ENCODE measurements at regions not wholly inside any gene's neighbourhood (a gene's known extent, or its start where the extent isn't known, plus 50 kb on each side); places are given as distances from the start of the nearest gene placed in this dataset.

DNA sequence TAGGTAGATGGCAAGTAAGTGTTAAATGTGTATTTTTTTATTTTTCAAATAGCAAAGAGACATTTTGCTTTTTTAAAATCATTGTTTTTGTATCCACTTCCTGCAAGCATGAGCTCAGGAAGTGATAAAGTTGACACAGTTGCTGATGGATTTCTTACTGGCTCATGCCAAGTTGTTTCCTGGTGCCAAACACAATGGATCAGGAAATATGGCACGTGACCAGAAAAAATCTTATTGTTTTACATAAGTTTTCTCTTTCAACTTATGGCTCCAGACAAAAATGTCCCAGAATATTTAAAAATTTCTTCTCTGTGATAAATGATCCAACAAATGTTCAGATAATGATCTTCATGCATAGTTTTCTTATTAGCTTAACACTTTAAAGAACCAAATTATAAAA is 1279.1 kb upstream of the FLRT2 start:
- intact Hi-C loops (cut with DNase I): no loop called here
- no peak overlapping the region for H3K4me3 ChIP-seq
- no peaks in the 10 kb centered on the region for H3K27me3 ChIP-seq
- no peak for DNase-seq
- H3K9me3 ChIP-seq: no peaks in the 10 kb centered on the region
- H3K36me3 ChIP-seq: no peaks in the 10 kb centered on the region
- H3K4me1 ChIP-seq: peaks cover 5% of the 10 kb centered on the region
- TF ChIP-seq, protein P1, sequence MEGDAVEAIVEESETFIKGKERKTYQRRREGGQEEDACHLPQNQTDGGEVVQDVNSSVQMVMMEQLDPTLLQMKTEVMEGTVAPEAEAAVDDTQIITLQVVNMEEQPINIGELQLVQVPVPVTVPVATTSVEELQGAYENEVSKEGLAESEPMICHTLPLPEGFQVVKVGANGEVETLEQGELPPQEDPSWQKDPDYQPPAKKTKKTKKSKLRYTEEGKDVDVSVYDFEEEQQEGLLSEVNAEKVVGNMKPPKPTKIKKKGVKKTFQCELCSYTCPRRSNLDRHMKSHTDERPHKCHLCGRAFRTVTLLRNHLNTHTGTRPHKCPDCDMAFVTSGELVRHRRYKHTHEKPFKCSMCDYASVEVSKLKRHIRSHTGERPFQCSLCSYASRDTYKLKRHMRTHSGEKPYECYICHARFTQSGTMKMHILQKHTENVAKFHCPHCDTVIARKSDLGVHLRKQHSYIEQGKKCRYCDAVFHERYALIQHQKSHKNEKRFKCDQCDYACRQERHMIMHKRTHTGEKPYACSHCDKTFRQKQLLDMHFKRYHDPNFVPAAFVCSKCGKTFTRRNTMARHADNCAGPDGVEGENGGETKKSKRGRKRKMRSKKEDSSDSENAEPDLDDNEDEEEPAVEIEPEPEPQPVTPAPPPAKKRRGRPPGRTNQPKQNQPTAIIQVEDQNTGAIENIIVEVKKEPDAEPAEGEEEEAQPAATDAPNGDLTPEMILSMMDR (IDR thresholded peaks at IDR 0.05): no peak
- H3K27ac ChIP-seq: no peak overlapping the region
- ATAC-seq: no peak

DNA sequence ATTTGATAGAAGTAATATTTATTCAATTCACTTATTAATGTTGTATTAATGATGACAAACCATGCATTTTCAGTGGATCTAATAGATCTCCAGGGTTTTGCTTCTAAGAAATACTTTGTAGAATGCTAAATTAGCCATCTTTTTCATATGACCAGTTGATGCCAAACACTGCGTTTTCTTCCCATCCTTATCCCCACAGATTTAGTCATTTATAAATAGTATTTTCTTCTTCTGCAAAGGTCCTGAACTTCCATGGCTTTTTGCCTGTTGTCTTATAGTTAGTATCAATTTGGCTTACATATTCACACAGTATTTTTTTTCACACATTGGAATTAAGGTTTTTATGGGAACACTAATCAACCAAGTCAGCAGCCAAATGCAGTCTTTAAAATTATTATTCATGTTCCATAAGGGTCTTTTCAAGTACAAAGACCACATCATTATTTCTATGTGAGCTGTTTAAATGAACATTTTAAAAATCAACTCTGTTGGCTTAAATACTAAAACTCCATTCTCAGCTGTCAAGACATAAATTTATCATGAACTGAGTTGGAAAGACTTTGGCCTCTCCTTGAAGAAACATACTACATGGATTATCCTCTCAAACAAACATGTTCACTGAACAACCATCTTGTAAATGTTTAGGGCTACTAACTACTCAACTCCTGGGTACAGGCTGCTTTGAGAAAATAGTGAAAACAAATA is 1278.4 kb upstream of the FLRT2 start:
- no peak for ATAC-seq
- H3K27me3 ChIP-seq: no peaks in the 10 kb centered on the region
- H3K9me3 ChIP-seq: no peaks in the 10 kb centered on the region
- TF ChIP-seq, protein P1 (IDR thresholded peaks at IDR 0.05): no peak
- no peak for DNase-seq
- H3K27ac ChIP-seq: no peak overlapping the region
- intact Hi-C loops (cut with DNase I): no loop called here
- no peak overlapping the region for H3K4me3 ChIP-seq
- H3K36me3 ChIP-seq: no peaks in the 10 kb centered on the region
- H3K4me1 ChIP-seq: peaks cover 5% of the 10 kb centered on the region

DNA sequence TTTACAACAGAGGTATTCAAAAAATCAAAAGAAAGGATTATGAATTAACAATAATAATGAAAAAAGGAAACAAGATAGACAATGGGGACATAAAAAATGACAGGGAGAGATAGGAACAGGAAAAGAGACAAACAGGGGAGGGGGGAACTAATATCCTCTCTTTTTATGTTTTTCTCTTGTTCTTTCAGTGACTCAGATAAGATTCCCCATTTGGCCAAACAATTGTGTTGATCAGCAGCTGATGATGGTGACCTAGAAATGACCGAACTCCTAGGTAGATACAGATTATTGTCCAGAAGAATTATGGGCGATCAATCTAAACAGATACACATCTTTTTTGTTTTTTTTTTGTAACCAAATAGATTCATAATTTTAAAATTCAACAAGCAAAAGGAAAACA is 1277.2 kb upstream of the FLRT2 start:
- intact Hi-C loops (cut with DNase I): no loop called here
- Histone ChIP-seq H3K4me1 (peaks cover 5% of the 10 kb centered on the region), H3K27ac (no peak overlapping the region), H3K9me3 (no peaks in the 10 kb centered on the region), H3K4me3 (no peak overlapping the region), H3K27me3 (no peaks in the 10 kb centered on the region), H3K36me3 (no peaks in the 10 kb centered on the region)
- ATAC-seq (no peak), DNase-seq (no peak)
- TF ChIP-seq, protein P1 (IDR thresholded peaks at IDR 0.05): no peak

DNA sequence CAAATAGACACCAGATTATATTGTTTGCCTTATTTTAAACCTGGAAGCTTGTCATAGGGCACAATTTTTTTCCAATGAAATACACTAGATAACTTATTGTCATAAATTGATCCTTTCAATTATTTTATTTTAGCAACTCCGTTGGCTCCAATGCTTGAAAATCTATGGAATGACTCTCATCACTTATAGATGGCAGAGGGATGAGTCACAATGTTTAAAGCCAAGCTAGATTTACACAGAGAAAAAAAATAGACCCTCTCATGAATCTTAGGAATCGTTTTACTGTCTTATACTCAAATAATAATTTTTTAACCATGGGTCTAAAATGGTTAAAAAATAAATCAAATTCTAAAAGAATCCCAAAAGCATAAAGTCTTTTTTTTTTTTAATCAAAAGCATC is 1276.6 kb upstream of the FLRT2 start:
- DNase-seq: no peak
- no peak for ATAC-seq
- TF ChIP-seq, protein P1 (IDR thresholded peaks at IDR 0.05): no peak
- intact Hi-C loops (cut with DNase I): no loop called here
- Histone ChIP-seq H3K27me3 (no peaks in the 10 kb centered on the region), H3K36me3 (no peaks in the 10 kb centered on the region), H3K27ac (no peak overlapping the region), H3K4me1 (peaks cover 5% of the 10 kb centered on the region), H3K9me3 (no peaks in the 10 kb centered on the region), H3K4me3 (no peak overlapping the region)

DNA sequence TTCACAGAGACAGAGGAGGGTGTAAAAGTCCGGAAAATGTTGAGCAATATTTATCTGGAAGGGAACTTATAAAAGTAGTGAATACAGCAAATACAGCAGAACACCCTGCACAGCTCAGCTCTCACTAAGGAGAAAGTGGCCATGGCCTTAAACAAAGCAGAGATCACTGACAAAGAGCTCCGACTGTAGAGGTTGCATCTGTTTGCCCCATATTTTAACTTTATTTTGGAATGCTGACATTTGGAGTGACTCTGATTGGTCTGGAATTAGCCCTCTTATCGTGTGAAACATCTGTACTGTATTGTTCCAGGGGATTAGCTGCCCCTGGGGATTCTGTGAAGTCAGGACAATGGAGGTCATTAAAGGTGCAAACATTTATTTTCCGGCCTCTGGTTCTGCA is 1275.7 kb upstream of the FLRT2 start:
- H3K27ac ChIP-seq: no peak overlapping the region
- TF ChIP-seq, protein P1 (IDR thresholded peaks at IDR 0.05): no peak
- H3K4me3 ChIP-seq: no peak overlapping the region
- peaks cover 5% of the 10 kb centered on the region for H3K4me1 ChIP-seq
- ATAC-seq: peak; percentile 17
- intact Hi-C loops (cut with DNase I): no loop called here
- H3K9me3 ChIP-seq: no peaks in the 10 kb centered on the region
- H3K36me3 ChIP-seq: no peaks in the 10 kb centered on the region
- no peak for DNase-seq
- no peaks in the 10 kb centered on the region for H3K27me3 ChIP-seq

DNA sequence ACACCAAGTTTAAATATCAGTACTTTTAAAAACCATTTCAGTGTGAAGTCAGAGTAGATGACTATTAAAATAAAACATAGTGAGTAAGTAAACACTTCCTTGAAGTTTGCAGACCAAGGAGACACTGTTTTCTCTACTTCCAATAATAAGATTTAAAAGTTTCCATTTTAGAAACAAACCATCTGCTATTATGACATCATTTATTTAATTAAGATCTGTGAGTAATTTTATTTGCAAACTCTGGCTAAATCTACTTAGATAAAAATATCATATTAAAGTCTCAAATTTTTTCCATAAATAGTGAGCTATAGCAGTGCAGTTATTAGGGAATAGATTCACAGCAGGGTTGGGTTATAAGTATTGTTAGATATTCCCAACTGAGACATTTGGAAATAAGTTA is 1267.0 kb upstream of the FLRT2 start:
- Histone ChIP-seq H3K27me3 (no peaks in the 10 kb centered on the region), H3K4me3 (no peak overlapping the region), H3K36me3 (no peaks in the 10 kb centered on the region), H3K4me1 (no peaks in the 10 kb centered on the region), H3K27ac (no peak overlapping the region), H3K9me3 (no peaks in the 10 kb centered on the region)
- DNase-seq: no peak
- ATAC-seq: no peak
- TF ChIP-seq, protein P1 (IDR thresholded peaks at IDR 0.05): no peak
- intact Hi-C loops (cut with DNase I): no loop called here
